ENCODE measurements at regions not wholly inside any gene's neighbourhood (a gene's known extent, or its start where the extent isn't known, plus 50 kb on each side); places are given as distances from the start of the nearest gene placed in this dataset.
"Not testable (repeated sequence)": the region's sequence is repeated elsewhere in the genome, so short reads cannot be mapped to it uniquely, and the experiment has no call there.

- DNase-seq (ENCODE audit: low read depth), result no peak
These were observed 258.7 kb upstream of the IL12B start for GRCh38 chr5:159588941-159589340.

DNA sequence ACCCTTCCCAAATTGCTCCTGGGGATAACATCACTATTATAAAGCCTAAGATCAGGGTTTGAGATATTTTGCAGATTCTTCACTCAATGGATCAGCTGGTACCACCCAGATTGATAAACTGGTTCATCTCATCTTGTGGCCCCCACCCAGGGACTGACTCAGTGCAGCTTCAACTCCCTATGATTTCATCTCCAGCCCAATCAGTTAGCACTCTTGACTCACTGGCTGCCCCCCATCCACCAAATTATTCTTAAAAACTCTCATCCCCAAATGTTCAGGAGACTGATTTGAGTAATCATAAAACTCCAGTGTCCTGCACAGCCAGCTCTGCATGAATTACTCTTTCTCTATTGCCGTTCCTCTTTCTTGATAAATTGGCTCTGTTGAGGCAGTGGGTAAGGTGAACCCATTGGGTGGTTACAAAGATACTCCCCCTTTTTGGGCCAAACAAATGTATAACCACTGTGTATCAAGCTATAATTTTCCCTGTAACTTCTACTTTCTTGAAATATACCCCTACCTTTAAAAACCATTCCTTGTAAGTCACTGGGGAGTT is 263.3 kb upstream of the IL12B start:
- DNase-seq (ENCODE audit: low read depth), result no peak

- DNase-seq (ENCODE audit: low read depth), result not testable (repeated sequence)
These were observed 265.3 kb upstream of the IL12B start for GRCh38 chr5:159595561-159595960.

- DNase-seq (ENCODE audit: low read depth), result no peak
These were observed 270.9 kb upstream of the IL12B start for GRCh38 chr5:159601216-159601615.

GRCh38 chr5:159602434-159602833 is 272.1 kb upstream of the IL12B start:
- no peak for DNase-seq (ENCODE audit: low read depth)

- no peak for DNase-seq (ENCODE audit: low read depth)
These were observed 275.3 kb upstream of the IL12B start for GRCh38 chr5:159605585-159605984.

DNA sequence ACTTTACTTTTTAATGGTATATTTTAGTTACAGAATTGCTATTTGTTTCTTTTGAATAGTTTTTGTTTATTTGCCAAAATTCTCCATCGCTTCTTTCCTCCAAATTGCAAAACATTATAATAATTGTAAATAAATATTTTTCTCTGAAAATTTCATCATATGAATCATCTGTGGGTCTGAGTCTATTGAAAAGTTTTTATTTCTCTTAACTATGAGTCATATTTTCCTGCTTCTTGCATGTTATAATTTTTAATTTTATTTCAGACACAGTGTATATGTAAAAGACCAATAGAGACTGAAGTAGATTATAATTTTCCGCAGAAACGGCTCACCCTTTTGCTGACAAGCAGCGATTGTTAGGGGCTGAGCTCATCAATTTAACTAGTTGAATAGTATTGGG is 279.1 kb upstream of the IL12B start:
- DNase-seq (ENCODE audit: low read depth), result no peak

- DNase-seq (ENCODE audit: low read depth), result no peak
These were observed 280.8 kb upstream of the IL12B start for GRCh38 chr5:159610966-159611579.

GRCh38 chr5:159616952-159617351 is 286.7 kb upstream of the IL12B start:
- no peak for DNase-seq (ENCODE audit: low read depth)

GRCh38 chr5:159619826-159620225 is 289.5 kb upstream of the IL12B start:
- no peak for DNase-seq (ENCODE audit: low read depth)

DNA sequence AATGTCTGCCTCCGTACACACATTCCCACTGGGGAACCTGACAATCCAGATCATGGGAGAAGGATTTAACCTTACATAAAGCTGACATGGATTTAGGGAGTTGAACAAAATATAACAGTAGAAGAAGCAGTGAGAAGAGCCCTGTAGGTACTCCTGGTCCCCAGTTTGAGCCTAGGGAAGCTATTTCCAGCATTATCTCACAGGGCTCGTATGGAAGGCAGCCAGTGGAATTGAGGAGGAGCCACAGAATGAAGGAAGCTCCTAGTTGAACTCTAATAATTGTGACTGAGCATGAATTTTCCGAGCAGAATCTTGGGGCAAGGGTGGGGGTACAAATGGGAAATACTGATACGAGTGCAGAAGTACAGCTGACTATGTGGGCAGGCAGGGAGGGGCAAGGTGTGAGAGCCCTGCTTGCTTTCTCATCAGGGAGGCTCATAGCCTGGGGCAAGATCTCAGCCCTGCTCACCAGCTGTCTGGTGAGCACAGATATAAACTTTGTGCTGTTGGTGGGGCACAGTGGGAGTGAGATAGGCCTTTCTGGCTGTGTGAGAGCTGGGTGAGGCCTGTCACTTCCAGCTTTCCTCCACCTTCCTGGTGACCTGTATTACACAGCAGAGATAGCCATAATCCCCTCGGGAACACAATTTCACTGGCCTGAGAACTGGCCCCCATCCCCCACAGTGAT is 290.7 kb upstream of the IL12B start:
- no peak for DNase-seq (ENCODE audit: low read depth)

- no peak for DNase-seq (ENCODE audit: low read depth)
These were observed 287.6 kb upstream of the ADRA1B start for GRCh38 chr5:159628703-159629102.

DNA sequence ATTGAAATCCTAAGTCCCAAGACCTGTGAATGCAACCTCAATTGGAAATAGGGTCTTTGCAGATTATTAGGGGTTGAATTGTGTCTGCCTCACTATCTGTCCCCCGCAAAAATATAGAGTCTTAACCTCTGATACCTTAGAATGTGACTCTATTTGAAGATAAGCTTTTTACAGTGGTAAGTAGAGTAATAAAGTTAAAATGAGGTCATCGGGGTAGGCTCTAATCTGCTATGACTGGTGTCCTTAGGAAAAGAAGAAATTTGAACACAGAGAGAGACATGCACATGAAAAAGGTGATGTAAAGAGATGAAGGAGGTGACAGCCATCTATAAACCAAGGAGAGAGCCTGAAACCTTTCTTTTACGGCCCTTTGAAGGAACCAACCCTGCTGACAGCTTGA is 287.1 kb upstream of the ADRA1B start:
- DNase-seq (ENCODE audit: low read depth), result no peak

DNA sequence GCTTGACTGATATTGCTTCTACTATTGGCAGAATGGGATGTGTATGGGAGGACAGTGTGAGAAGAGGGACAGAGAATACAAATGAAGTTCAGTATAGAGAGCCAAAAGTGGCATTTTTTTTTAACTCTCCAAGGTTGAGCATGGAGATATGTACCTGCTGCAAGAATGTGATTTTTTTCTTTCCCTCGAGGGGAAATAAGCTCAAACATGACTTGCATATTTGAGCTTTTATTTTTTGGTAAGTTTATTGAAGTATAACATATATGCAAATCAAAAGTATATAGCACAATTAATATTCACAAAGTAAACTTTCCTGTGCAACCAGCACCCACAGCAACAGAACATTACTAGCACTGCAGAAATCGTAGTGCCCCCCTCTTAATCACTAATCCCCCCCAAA is 285.7 kb upstream of the ADRA1B start:
- DNase-seq (ENCODE audit: low read depth), result no peak

DNA sequence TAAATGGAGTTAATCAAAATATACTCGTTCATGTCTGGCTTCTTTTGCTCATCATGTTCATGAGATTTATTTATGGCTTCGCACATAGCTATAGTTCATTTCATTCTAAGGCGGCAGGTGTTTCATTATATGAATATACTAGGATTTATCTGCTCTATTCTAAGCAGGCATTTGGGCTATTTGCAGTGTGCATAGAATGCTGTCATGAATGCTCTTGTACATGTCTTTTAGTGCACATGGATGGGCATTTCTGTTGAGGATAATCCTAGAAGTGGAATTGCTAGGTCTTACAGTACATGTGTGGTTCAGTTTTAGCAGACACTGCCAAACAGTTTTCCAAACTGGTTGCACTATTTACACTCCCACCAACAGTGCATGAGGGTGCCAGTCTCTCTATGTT is 285.3 kb upstream of the ADRA1B start:
- DNase-seq (ENCODE audit: low read depth), result no peak

DNA sequence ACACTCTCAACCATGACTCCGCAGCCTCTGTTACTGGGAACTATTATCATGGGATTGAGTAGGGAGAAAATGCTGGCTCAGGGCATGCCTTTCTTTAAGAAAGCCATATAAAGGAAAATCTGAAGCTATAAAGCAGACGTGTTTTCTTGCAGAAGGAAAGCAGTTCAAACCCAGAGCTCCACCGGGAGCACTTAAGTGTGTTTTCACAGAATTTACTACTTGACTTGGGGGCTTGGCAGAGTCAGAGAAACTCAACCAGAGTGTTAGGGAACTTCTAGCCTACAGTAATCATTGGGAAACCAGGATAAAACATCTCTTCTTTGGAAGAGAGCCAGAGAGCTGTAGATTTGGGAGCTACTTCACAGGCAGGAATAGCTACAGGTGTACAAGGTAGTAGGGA is 283.4 kb upstream of the ADRA1B start:
- no peak for DNase-seq (ENCODE audit: low read depth)

DNA sequence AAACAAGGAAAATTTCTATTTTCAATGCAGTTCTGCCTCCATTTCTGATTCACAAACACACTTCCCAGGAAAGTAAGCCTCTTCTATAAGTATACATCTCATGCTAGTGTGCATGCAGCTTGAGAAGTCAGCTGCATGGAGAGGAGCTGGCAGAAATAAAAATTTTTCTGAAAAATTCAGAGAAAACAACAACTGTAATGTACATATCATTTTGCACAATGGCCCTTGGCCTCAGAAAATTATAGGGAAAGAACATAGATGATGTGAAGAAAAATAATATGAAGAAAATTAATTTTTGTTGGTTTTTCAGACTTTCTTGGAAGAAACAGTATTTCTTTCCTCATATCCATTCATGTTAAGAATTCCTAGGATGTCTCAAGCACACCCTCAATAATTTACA is 277.8 kb upstream of the ADRA1B start:
- no peak for DNase-seq (ENCODE audit: low read depth)

DNA sequence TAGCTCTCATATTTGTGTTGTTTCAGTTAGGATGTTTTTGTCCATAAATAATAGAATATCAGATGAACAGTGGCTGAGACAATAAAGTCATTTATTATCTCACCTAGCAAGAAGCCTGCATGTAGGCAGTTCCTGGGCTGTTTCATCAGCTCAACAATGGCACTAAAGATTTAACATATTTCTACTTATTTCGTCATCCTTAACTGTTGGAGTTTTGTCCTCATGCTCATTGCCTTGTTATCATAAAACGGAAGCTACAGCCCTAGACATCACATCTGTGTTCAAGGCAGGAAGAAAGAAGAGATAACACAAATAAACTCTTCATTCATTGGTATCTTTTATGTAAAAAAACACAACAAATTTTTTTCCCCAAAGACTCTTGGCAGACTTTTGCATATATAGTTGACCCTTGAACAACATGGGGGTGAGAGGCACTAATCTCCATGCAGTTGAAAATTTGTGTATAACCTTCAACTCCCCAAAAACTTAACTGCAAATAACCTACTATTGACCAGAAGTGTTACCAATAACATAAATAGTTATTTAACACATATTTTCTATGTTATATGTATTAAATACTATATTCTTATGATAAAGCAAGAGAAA is 277.2 kb upstream of the ADRA1B start:
- no peak for DNase-seq (ENCODE audit: low read depth)

DNA sequence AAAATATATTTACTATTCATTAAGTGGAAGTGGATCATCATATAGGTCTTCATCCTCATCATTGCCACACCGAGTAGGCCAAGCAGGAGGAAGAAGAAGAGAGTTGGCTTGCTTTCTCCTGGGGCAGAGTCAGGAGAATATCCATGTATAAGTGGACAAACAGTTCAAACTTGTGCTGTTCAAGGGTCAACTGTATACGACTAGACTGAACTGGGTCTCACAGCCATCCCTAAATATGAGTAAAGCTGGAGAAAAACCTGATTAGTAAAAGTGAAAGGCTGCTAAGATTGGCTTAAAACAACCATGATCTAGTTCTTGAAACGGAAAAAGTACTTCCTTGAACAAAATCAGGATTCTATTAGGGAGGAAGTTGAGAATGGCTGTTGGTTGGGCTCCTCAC is 276.7 kb upstream of the ADRA1B start:
- DNase-seq (ENCODE audit: low read depth), result no peak

- no peak for DNase-seq (ENCODE audit: low read depth)
These were observed 275.8 kb upstream of the ADRA1B start for GRCh38 chr5:159640446-159640845.

GRCh38 chr5:159640921-159641320 is 275.4 kb upstream of the ADRA1B start:
- DNase-seq (ENCODE audit: low read depth), result no peak

DNA sequence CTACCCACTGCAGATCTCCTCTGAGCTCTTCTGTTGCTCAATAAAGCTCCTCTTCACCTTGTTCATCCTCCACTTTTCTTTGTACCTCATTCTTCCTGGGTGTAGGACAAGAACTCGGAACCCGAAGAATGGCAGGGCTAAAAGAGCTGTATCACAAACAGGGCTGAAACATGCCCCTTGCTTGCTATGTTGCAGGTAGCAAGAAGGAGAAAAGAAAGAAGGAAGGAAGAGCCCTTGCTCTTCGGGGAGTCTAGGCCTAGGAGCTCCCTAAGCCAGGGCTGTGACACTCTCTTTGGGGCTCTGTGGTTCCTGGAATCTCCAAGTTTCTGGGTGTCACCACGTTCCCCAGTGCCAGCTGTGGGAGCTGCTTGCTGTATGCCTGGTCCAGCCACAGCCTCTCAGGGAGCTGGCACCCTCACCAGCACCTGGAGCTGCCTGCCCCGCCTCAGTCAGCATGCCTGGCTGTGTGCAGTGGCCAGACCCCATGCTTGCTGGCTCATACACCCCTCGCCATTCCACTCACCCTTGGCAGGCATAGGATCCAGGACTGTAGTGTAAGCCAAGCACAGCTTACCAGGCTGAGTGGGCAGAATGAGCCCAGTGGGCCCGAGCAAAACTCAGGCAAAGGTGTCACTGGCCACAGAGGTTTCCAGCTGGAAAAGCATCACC is 274.8 kb upstream of the ADRA1B start:
- no peak for DNase-seq (ENCODE audit: low read depth)

DNA sequence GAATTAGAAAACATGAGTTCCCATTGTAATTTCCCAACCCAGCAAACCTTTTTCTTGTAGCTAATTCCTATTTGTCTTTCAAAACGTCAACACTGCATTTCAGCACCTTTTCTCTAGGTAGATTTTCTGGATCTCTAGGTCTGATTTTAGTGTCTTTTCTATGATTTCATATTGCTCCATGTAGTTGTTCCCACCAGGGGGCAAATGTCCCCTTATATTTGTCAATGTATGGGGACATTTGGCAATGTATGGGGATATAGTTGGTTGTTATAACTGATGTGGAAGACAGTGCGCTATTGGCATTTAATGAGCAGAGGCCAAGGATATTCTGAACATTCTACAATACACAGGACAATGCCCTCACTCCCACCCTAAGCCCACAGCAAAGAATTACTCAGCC is 273.9 kb upstream of the ADRA1B start:
- no peak for DNase-seq (ENCODE audit: low read depth)

All from forelimb muscle (tissue), 1 donor.